ENCODE measurements at regions not wholly inside any gene's neighbourhood (a gene's known extent, or its start where the extent isn't known, plus 50 kb on each side); places are given as distances from the start of the nearest gene placed in this dataset.

DNA sequence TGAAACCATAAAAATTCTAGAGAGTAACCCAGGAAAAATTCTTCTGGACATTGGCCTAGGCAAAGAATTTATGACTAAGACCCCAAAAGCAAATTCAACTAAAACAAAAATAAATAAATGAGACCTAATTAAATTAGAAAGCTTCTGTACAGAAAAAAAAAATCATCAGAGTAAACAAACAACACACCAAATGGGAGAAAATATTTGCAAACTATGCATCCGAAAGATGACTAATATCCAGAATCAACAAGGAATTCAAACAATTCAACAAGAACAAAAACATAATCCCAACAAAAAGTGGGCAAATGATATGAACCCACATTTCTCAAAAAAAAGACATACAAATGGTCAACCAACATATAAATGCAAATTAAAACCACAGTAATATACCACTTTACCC, 242.6 kb upstream of the CDYL start:
- TF ChIP-seq LEF1 (IDR thresholded peaks at IDR 0.05; ENCODE audit: borderline replicate concordance): no peak
- TF ChIP-seq FOXM1 (IDR thresholded peaks at IDR 0.05; ENCODE audit: borderline replicate concordance): no peak
- TF ChIP-seq ELF4 (IDR thresholded peaks at IDR 0.05): no peak
- TF ChIP-seq ZNF384 (IDR thresholded peaks at IDR 0.05): no peak
- no peak for TF ChIP-seq TARDBP (IDR thresholded peaks at IDR 0.05)
- no peak for TF ChIP-seq HDGF (IDR thresholded peaks at IDR 0.05; ENCODE audit: borderline replicate concordance)
- no peak for TF ChIP-seq BHLHE40 (IDR thresholded peaks at IDR 0.05; ENCODE audit: borderline replicate concordance)
- TF ChIP-seq SUZ12 (IDR thresholded peaks at IDR 0.05): no peak
- no peak for TF ChIP-seq NFRKB (IDR thresholded peaks at IDR 0.05)

Data from HEK293T (cell line).